ENCODE measurements at regions not wholly inside any gene's neighbourhood (a gene's known extent, or its start where the extent isn't known, plus 50 kb on each side); places are given as distances from the start of the nearest gene placed in this dataset.

GRCh38 chr13:71051573-71051972 is 815.4 kb downstream of the DACH1 start:
- TF ChIP-seq ZSCAN31 (CRISPR knock-in tag; IDR thresholded peaks at IDR 0.05; ENCODE audit: low read depth) (no peak), CTCF (CRISPR knock-in tag; IDR thresholded peaks at IDR 0.05) (no peak), TRIM22 (IDR thresholded peaks at IDR 0.05) (no peak), MYC (CRISPR knock-in tag; IDR thresholded peaks at IDR 0.05; ENCODE audit: borderline replicate concordance) (no peak), ZNF263 (CRISPR knock-in tag; IDR thresholded peaks at IDR 0.05) (no peak), MTF2 (CRISPR knock-in tag; IDR thresholded peaks at IDR 0.05; ENCODE audit: borderline replicate concordance) (no peak), EZH2 (conservative IDR thresholded peaks at IDR 0.05; ENCODE audit: low read depth, low read length) (no peak), CHD2 (IDR thresholded peaks at IDR 0.05; ENCODE audit: low read depth, low read length) (no peak), RFX5 (IDR thresholded peaks at IDR 0.05; ENCODE audit: low read depth, low read length) (no peak), ZNF780A (CRISPR knock-in tag; IDR thresholded peaks at IDR 0.05) (no peak)
